ENCODE measurements at regions not wholly inside any gene's neighbourhood (a gene's known extent, or its start where the extent isn't known, plus 50 kb on each side); places are given as distances from the start of the nearest gene placed in this dataset.

GRCh38 chr3:162072656-162073164 is 576.1 kb downstream of the OTOL1 start:
- intact Hi-C loops (cut with DNase I) = no loop called here
- no peak for DNase-seq

GRCh38 chr3:162073422-162073975 is 576.9 kb downstream of the OTOL1 start:
- Histone ChIP-seq H3K36me3 (no peaks in the 10 kb centered on the region), H3K27me3 (no peaks in the 10 kb centered on the region), H3K4me1 (no peaks in the 10 kb centered on the region), H3K27ac (no peak overlapping the region), H3K4me3 (no peak overlapping the region), H3K9me3 (no peaks in the 10 kb centered on the region)
- intact Hi-C loops (cut with DNase I) = no loop called here
- ATAC-seq = no peak
- TF ChIP-seq CTCF (IDR thresholded peaks at IDR 0.05) = no peak
- DNase-seq = no peak

More at GRCh38 chr3:162072656-162073164, 576.1 kb downstream of the OTOL1 start:
- H3K4me1 ChIP-seq = no peaks in the 10 kb centered on the region
- no peaks in the 10 kb centered on the region for H3K36me3 ChIP-seq
- H3K27ac ChIP-seq = no peak overlapping the region
- no peak overlapping the region for H3K4me3 ChIP-seq
- no peaks in the 10 kb centered on the region for H3K9me3 ChIP-seq
- no peak for TF ChIP-seq CTCF (IDR thresholded peaks at IDR 0.05)
- H3K27me3 ChIP-seq = no peaks in the 10 kb centered on the region
- ATAC-seq = no peak

GRCh38 chr3:162077108-162077507 is 580.5 kb downstream of the OTOL1 start:
- intact Hi-C loops (cut with DNase I) = no loop called here
- DNase-seq (no peak), ATAC-seq (no peak)
- H3K4me1 ChIP-seq = no peaks in the 10 kb centered on the region
- no peaks in the 10 kb centered on the region for H3K36me3 ChIP-seq
- no peak overlapping the region for H3K27ac ChIP-seq
- TF ChIP-seq CTCF (IDR thresholded peaks at IDR 0.05) = no peak
- no peak overlapping the region for H3K4me3 ChIP-seq
- no peaks in the 10 kb centered on the region for H3K9me3 ChIP-seq
- H3K27me3 ChIP-seq = no peaks in the 10 kb centered on the region

GRCh38 chr3:162082516-162082915 is 585.9 kb downstream of the OTOL1 start:
- Histone ChIP-seq H3K4me3 (no peak overlapping the region), H3K27ac (no peak overlapping the region), H3K9me3 (no peaks in the 10 kb centered on the region), H3K4me1 (no peaks in the 10 kb centered on the region), H3K36me3 (no peaks in the 10 kb centered on the region), H3K27me3 (no peaks in the 10 kb centered on the region)
- intact Hi-C loops (cut with DNase I) = no loop called here
- no peak for TF ChIP-seq CTCF (IDR thresholded peaks at IDR 0.05)
- ATAC-seq (no peak), DNase-seq (no peak)

- Histone ChIP-seq H3K9me3 (no peaks in the 10 kb centered on the region), H3K36me3 (no peaks in the 10 kb centered on the region), H3K27ac (no peak overlapping the region), H3K27me3 (no peaks in the 10 kb centered on the region), H3K4me1 (no peaks in the 10 kb centered on the region), H3K4me3 (no peak overlapping the region)
- no peak for TF ChIP-seq CTCF (IDR thresholded peaks at IDR 0.05)
- ATAC-seq (no peak), DNase-seq (no peak)
- intact Hi-C loops (cut with DNase I) = no loop called here
Measured at GRCh38 chr3:162087361-162087760, 590.8 kb downstream of the OTOL1 start.

GRCh38 chr3:162092751-162093150 is 596.1 kb downstream of the OTOL1 start:
- H3K4me3 ChIP-seq = no peak overlapping the region
- no peaks in the 10 kb centered on the region for H3K36me3 ChIP-seq
- ATAC-seq = no peak
- H3K4me1 ChIP-seq = no peaks in the 10 kb centered on the region
- no peaks in the 10 kb centered on the region for H3K9me3 ChIP-seq
- no peak for DNase-seq
- intact Hi-C loops (cut with DNase I) = no loop called here
- no peak for TF ChIP-seq CTCF (IDR thresholded peaks at IDR 0.05)
- no peak overlapping the region for H3K27ac ChIP-seq
- no peaks in the 10 kb centered on the region for H3K27me3 ChIP-seq

Measured in upper lobe of right lung (tissue), 1 donor.